Kidney epithelial cell (primary cell): ENCODE measurements at regions not wholly inside any gene's neighbourhood (a gene's known extent, or its start where the extent isn't known, plus 50 kb on each side); places are given as distances from the start of the nearest gene placed in this dataset.
A peak's percentile ranks its signal among the peaks of the same experiment; 100 is the strongest.

Experiments used
- DNase-seq: peaks from one replicate; pipeline ENCODE4 v3.0.0-alpha.2; 2010; ENCODE audit warnings: low read depth
- H3K27me3 ChIP-seq: 2 replicates; pipeline ENCODE4 v1.6.0; 2011; ENCODE audit warnings: low read length; ENCODE audit not compliant: control insufficient read depth, insufficient read depth
- H3K36me3 ChIP-seq: 2 replicates; pipeline ENCODE4 v1.5.1; 2011; ENCODE audit warnings: low read length; ENCODE audit not compliant: control insufficient read depth, insufficient read depth
- H3K4me3 ChIP-seq: 2 replicates; pipeline ENCODE4 v1.5.1; 2011; ENCODE audit warnings: low read depth, mild to moderate bottlenecking, control low read depth, low read length
- CTCF ChIP-seq: IDR thresholded peaks from 2 replicates; pipeline ENCODE4 v1.5.1; 2011; ENCODE audit warnings: mild to moderate bottlenecking, moderate library complexity, low read length, control low read depth, inconsistent platforms; ENCODE audit not compliant: insufficient read depth, poor library complexity, severe bottlenecking

GRCh38 chr7:155198196-155198892 lies 99.3 kb upstream of the INSIG1 start:
- H3K27me3 ChIP-seq = no peaks in the 10 kb centered on the region
- no peaks in the 10 kb centered on the region for H3K36me3 ChIP-seq
- no peak for TF ChIP-seq CTCF
- H3K4me3 ChIP-seq = no peak overlapping the region
- DNase-seq = no peak

GRCh38 chr7:155198901-155199845 lies 98.5 kb upstream of the INSIG1 start:
- Histone ChIP-seq H3K27me3 (no peaks in the 10 kb centered on the region), H3K4me3 (no peak overlapping the region), H3K36me3 (no peaks in the 10 kb centered on the region)
- DNase-seq = peak; percentile 89
- no peak for TF ChIP-seq CTCF

GRCh38 chr7:155201325-155202087 lies 96.2 kb upstream of the INSIG1 start:
- Histone ChIP-seq H3K36me3 (no peaks in the 10 kb centered on the region), H3K4me3 (no peak overlapping the region), H3K27me3 (no peaks in the 10 kb centered on the region)
- DNase-seq = no peak
- no peak for TF ChIP-seq CTCF

GRCh38 chr7:155202106-155202871 lies 95.4 kb upstream of the INSIG1 start:
- Histone ChIP-seq H3K4me3 (no peak overlapping the region), H3K27me3 (no peaks in the 10 kb centered on the region), H3K36me3 (no peaks in the 10 kb centered on the region)
- no peak for DNase-seq
- TF ChIP-seq CTCF = no peak

- DNase-seq = no peak
- Histone ChIP-seq H3K36me3 (no peaks in the 10 kb centered on the region), H3K4me3 (no peak overlapping the region), H3K27me3 (no peaks in the 10 kb centered on the region)
- no peak for TF ChIP-seq CTCF
Observed at GRCh38 chr7:155203059-155203881, 94.4 kb upstream of the INSIG1 start.
